ENCODE measurements at regions not wholly inside any gene's neighbourhood (a gene's known extent, or its start where the extent isn't known, plus 50 kb on each side); places are given as distances from the start of the nearest gene placed in this dataset.

GRCh38 chr14:105664691-105665090, 138.3 kb downstream of the TMEM121 start:
- H3K4me3 ChIP-seq (ENCODE audit: extremely low read depth in 1 of 4, insufficient read depth in 2 of 4, low read depth in 3 of 4, low read length in 4 of 4), result no peak overlapping the region
- peaks cover 9% of the 10 kb centered on the region; the same call in 1 of the 2 replicates for H3K23me2 ChIP-seq (ENCODE audit: low read depth, low read length)
- H3K14ac ChIP-seq (ENCODE audit: insufficient read length), result no peak overlapping the region
- no peak overlapping the region for H3K4ac ChIP-seq (replicated peaks; ENCODE audit: insufficient read length, low read depth, low read length)
- ChIA-PET POLR2A (ENCODE audit: partially characterized antibody) (no interaction called here), CTCF (ENCODE audit: partially characterized antibody) (no interaction called here)
- H3K27me3 ChIP-seq (replicated peaks in 1 of 4; ENCODE audit: control insufficient read depth in 3 of 4, extremely low read depth in 1 of 4, insufficient read depth in 3 of 4, low read length in 3 of 4), result no peaks in the 10 kb centered on the region
- H4K8ac ChIP-seq (ENCODE audit: extremely low read depth, insufficient read depth, low read length), result no peak overlapping the region
- H3K4me2 ChIP-seq (ENCODE audit: insufficient read depth in 1 of 2, low read depth in 2 of 2, low read length in 2 of 2), result no peak overlapping the region
- H3K79me1 ChIP-seq (ENCODE audit: low read depth, low read length), result no peaks in the 10 kb centered on the region
- H4K20me1 ChIP-seq (replicated peaks in 1 of 2; ENCODE audit: control insufficient read depth in 1 of 2, insufficient read depth in 2 of 2, low read length in 2 of 2), result no peaks in the 10 kb centered on the region
- H2BK20ac ChIP-seq (ENCODE audit: low read length), result no peak overlapping the region
- H4K91ac ChIP-seq (replicated peaks; ENCODE audit: insufficient read length, low read length), result no peak overlapping the region
- H2AFZ ChIP-seq (ENCODE audit: low read length), result no peak overlapping the region
- H2BK5ac ChIP-seq (ENCODE audit: low read depth, low read length), result no peak overlapping the region
- H3K56ac ChIP-seq (replicated peaks; ENCODE audit: insufficient read length, low read depth, low read length), result no peak overlapping the region
- WGBS, 2 experiments (ENCODE audit: extremely low coverage in 1 of 2, insufficient coverage in 1 of 2, insufficient read length in 1 of 2, insufficient replicate concordance in 2 of 2, low coverage in 1 of 2, low lambda C conversion rate in 2 of 2, missing lambda C conversion rate in 1 of 2), result 79% methylated on average over 2 of the region's 4 CpGs; no CpG with 5 or more reads in 1 of the 2 experiments
- H3K79me2 ChIP-seq (ENCODE audit: control insufficient read depth in 1 of 2, insufficient read depth in 2 of 2, low read length in 2 of 2), result no peaks in the 10 kb centered on the region
- no peaks in the 10 kb centered on the region for H3K4me1 ChIP-seq (replicated peaks in 1 of 4; ENCODE audit: control insufficient read depth in 3 of 4, insufficient read depth in 4 of 4, low read length in 3 of 4)
- no peak for DNase-seq (ENCODE audit: low read depth in 1 of 2, low spot score in 2 of 2)
- no peak overlapping the region for H3K27ac ChIP-seq (ENCODE audit: low read depth, low read length)
- peaks cover 25 to 87% of the 10 kb centered on the region in 2 experiments for H3K9me3 ChIP-seq (ENCODE audit: insufficient read depth in 2 of 2, low read depth in 1 of 2, low read length in 1 of 2)
- no peak for FAIRE-seq
- TF ChIP-seq SRF (IDR thresholded peaks at IDR 0.05; ENCODE audit: low read depth, low read length) (no peak), SIRT6 (IDR thresholded peaks at IDR 0.05; ENCODE audit: low read length) (no peak), PHF8 (conservative IDR thresholded peaks at IDR 0.05; ENCODE audit: low read depth, low read length) (no peak), HDAC6 (IDR thresholded peaks at IDR 0.05; ENCODE audit: low read depth, low read length) (no peak), FOSL1 (IDR thresholded peaks at IDR 0.05; ENCODE audit: insufficient read depth, low read depth, low read length) (no peak), CTBP2 (IDR thresholded peaks at IDR 0.05; ENCODE audit: borderline replicate concordance, insufficient read depth, insufficient read length, low read length) (no peak), BRCA1 (IDR thresholded peaks at IDR 0.05; ENCODE audit: low read depth, low read length) (no peak), TCF12 (IDR thresholded peaks at IDR 0.05; ENCODE audit: low read depth, low read length) (no peak), JUND (IDR thresholded peaks at IDR 0.05; ENCODE audit: low read length) (no peak), SP4 (IDR thresholded peaks at IDR 0.05; ENCODE audit: low read length) (no peak), CEBPB (IDR thresholded peaks at IDR 0.05; ENCODE audit: low read depth, low read length) (no peak), CREB1 (IDR thresholded peaks at IDR 0.05) (no peak)
- no peak overlapping the region for H4K5ac ChIP-seq (ENCODE audit: insufficient read length, low read depth, low read length)
- no peak overlapping the region for H2BK120ac ChIP-seq (replicated peaks; ENCODE audit: low read depth, low read length)
- H3K23ac ChIP-seq (ENCODE audit: insufficient read length), result no peak overlapping the region
- no peak overlapping the region for H2BK15ac ChIP-seq (ENCODE audit: low read length)
- H2BK12ac ChIP-seq (ENCODE audit: low read depth, low read length), result no peak overlapping the region
- H3K36me3 ChIP-seq (ENCODE audit: control insufficient read depth in 2 of 4, insufficient read depth in 4 of 4, low read length in 3 of 4), result no peaks in the 10 kb centered on the region; a peak in 3 of 8 replicates
- no peak overlapping the region for H3K9ac ChIP-seq (replicated peaks in 1 of 4; ENCODE audit: extremely low read depth in 1 of 4, low read depth in 3 of 4, low read length in 3 of 4)
- no peak overlapping the region for H2AK5ac ChIP-seq (ENCODE audit: low read depth, low read length)
- H3K18ac ChIP-seq (ENCODE audit: extremely low read depth, low read length), result no peak overlapping the region

Data from H1 (cell line).